ENCODE measurements at regions not wholly inside any gene's neighbourhood (a gene's known extent, or its start where the extent isn't known, plus 50 kb on each side); places are given as distances from the start of the nearest gene placed in this dataset.
"Not testable (repeated sequence)": the region's sequence is repeated elsewhere in the genome, so short reads cannot be mapped to it uniquely, and the experiment has no call there.

- DNase-seq, result no peak
Observed at GRCh38 chr13:67619351-67619994, 389.3 kb upstream of the PCDH9 start.

GRCh38 chr13:67614579-67614978 is 384.4 kb upstream of the PCDH9 start:
- no peak for DNase-seq

- DNase-seq, result no peak
Observed at GRCh38 chr13:67614013-67614412, 383.9 kb upstream of the PCDH9 start.

- DNase-seq, result no peak
Observed at GRCh38 chr13:67588607-67589006, 358.5 kb upstream of the PCDH9 start.

GRCh38 chr13:67577361-67577760 is 347.2 kb upstream of the PCDH9 start:
- no peak for DNase-seq

GRCh38 chr13:67574320-67575233 is 344.4 kb upstream of the PCDH9 start:
- DNase-seq, result no peak

GRCh38 chr13:67568205-67568604 is 338.1 kb upstream of the PCDH9 start:
- no peak for DNase-seq

- DNase-seq, result no peak
Observed at GRCh38 chr13:67557642-67558241, 327.6 kb upstream of the PCDH9 start.

GRCh38 chr13:67557118-67557517 is 327.0 kb upstream of the PCDH9 start:
- no peak for DNase-seq

GRCh38 chr13:67554746-67555452 is 324.8 kb upstream of the PCDH9 start:
- no peak for DNase-seq

- DNase-seq, result no peak
Observed at GRCh38 chr13:67554286-67554685, 324.1 kb upstream of the PCDH9 start.

GRCh38 chr13:67549331-67549730 is 319.2 kb upstream of the PCDH9 start:
- DNase-seq, result no peak

- no peak for DNase-seq
Observed at GRCh38 chr13:67538906-67539305, 308.8 kb upstream of the PCDH9 start.

- DNase-seq, result no peak
Observed at GRCh38 chr13:67520886-67521285, 290.8 kb upstream of the PCDH9 start.

- no peak for DNase-seq
Observed at GRCh38 chr13:67519356-67519755, 289.2 kb upstream of the PCDH9 start.

- DNase-seq, result no peak
Observed at GRCh38 chr13:67518785-67519184, 288.6 kb upstream of the PCDH9 start.

- DNase-seq, result no peak
Observed at GRCh38 chr13:67515895-67516294, 285.8 kb upstream of the PCDH9 start.

GRCh38 chr13:67509018-67509417 is 278.9 kb upstream of the PCDH9 start:
- DNase-seq, result no peak

GRCh38 chr13:67508275-67508674 is 278.1 kb upstream of the PCDH9 start:
- DNase-seq, result not testable (repeated sequence)

- no peak for DNase-seq
Observed at GRCh38 chr13:67506407-67506806, 276.3 kb upstream of the PCDH9 start.

GRCh38 chr13:67505376-67505775 is 275.2 kb upstream of the PCDH9 start:
- no peak for DNase-seq

GRCh38 chr13:67498948-67499347 is 268.8 kb upstream of the PCDH9 start:
- no peak for DNase-seq

GRCh38 chr13:67493835-67494234 is 263.7 kb upstream of the PCDH9 start:
- DNase-seq, result no peak

Data from NCI-H1105 (cell line).